PFSK-1 (cell line): ENCODE measurements at regions not wholly inside any gene's neighbourhood (a gene's known extent, or its start where the extent isn't known, plus 50 kb on each side); places are given as distances from the start of the nearest gene placed in this dataset.

ENCODE experiments used
- POLR2AphosphoS5 ChIP-seq: IDR thresholded peaks from 2 replicates; pipeline ENCODE4 v1.6.1; 2012; ENCODE audit warnings: low read depth, mild to moderate bottlenecking, control low read depth, low read length, moderate library complexity
- SIN3A ChIP-seq: IDR thresholded peaks from 2 replicates; pipeline ENCODE4 v1.6.1; 2012; ENCODE audit warnings: mild to moderate bottlenecking, low read length, moderate library complexity, borderline replicate concordance; ENCODE audit not compliant: insufficient read depth
- TAF1 ChIP-seq: IDR thresholded peaks from 2 replicates; pipeline ENCODE4 v1.6.1; 2012; ENCODE audit warnings: low read length, control low read depth, borderline replicate concordance; ENCODE audit not compliant: insufficient read depth
- TF ChIP-seq, protein P1 (sequence below), 2 experiments: IDR thresholded peaks; 2 replicates each; pipeline versions ENCODE4 v1.6.1 to v1.8.0; 2011 to 2012; ENCODE audit warnings: low read depth in 2 of 2, low read length in 2 of 2, control low read depth in 1 of 2, inconsistent platforms in 1 of 2, mild to moderate bottlenecking in 1 of 2, moderate library complexity in 1 of 2; ENCODE audit not compliant: insufficient read depth in 1 of 2

DNA sequence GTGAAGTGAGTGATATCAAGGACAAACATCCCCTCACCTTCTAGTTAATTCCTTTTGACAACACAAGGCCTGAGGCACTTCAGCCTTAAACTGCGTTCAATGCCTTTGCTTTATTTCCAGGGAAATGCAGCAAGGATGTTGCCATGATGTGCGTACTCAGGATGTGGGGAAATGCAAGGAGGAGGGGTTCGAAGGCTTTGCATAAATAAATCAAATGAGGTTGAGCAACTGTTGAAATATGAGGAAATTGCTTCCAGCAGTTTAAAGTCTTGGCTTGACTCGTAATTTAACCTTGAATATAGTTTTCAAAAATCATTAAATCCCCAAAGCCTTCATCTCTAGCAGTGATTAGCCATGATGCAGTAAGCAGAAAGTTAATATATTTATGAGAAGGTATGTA lies 81.8 kb upstream of the CCL2 start:
- TF ChIP-seq, protein P1, sequence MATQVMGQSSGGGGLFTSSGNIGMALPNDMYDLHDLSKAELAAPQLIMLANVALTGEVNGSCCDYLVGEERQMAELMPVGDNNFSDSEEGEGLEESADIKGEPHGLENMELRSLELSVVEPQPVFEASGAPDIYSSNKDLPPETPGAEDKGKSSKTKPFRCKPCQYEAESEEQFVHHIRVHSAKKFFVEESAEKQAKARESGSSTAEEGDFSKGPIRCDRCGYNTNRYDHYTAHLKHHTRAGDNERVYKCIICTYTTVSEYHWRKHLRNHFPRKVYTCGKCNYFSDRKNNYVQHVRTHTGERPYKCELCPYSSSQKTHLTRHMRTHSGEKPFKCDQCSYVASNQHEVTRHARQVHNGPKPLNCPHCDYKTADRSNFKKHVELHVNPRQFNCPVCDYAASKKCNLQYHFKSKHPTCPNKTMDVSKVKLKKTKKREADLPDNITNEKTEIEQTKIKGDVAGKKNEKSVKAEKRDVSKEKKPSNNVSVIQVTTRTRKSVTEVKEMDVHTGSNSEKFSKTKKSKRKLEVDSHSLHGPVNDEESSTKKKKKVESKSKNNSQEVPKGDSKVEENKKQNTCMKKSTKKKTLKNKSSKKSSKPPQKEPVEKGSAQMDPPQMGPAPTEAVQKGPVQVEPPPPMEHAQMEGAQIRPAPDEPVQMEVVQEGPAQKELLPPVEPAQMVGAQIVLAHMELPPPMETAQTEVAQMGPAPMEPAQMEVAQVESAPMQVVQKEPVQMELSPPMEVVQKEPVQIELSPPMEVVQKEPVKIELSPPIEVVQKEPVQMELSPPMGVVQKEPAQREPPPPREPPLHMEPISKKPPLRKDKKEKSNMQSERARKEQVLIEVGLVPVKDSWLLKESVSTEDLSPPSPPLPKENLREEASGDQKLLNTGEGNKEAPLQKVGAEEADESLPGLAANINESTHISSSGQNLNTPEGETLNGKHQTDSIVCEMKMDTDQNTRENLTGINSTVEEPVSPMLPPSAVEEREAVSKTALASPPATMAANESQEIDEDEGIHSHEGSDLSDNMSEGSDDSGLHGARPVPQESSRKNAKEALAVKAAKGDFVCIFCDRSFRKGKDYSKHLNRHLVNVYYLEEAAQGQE (IDR thresholded peaks at IDR 0.05; ENCODE audit: insufficient read depth in 1 of 2, low read depth in 2 of 2, low read length in 2 of 2): no peak
- TF ChIP-seq POLR2AphosphoS5 (no peak), SIN3A (no peak), TAF1 (no peak)
